Epithelial cell of proximal tubule (primary cell): ENCODE measurements at regions not wholly inside any gene's neighbourhood (a gene's known extent, or its start where the extent isn't known, plus 50 kb on each side); places are given as distances from the start of the nearest gene placed in this dataset.

Source experiments
- DNase-seq: peaks from one replicate; pipeline ENCODE4 v3.0.0-alpha.2; 2011; ENCODE audit warnings: low read depth
- H3K4me3 ChIP-seq: 2 replicates; pipeline ENCODE4 v1.5.1; 2011; ENCODE audit warnings: low read depth, mild to moderate bottlenecking, low read length
- TF ChIP-seq, protein P1 (sequence below): conservative IDR thresholded peaks from 2 replicates; pipeline ENCODE4 v1.5.1; 2012; ENCODE audit warnings: low read depth, mild to moderate bottlenecking, low read length

GRCh38 chr12:58405363-58405762 is 464.0 kb downstream of the ATP23 start:
- DNase-seq = no peak
- TF ChIP-seq, protein P1, sequence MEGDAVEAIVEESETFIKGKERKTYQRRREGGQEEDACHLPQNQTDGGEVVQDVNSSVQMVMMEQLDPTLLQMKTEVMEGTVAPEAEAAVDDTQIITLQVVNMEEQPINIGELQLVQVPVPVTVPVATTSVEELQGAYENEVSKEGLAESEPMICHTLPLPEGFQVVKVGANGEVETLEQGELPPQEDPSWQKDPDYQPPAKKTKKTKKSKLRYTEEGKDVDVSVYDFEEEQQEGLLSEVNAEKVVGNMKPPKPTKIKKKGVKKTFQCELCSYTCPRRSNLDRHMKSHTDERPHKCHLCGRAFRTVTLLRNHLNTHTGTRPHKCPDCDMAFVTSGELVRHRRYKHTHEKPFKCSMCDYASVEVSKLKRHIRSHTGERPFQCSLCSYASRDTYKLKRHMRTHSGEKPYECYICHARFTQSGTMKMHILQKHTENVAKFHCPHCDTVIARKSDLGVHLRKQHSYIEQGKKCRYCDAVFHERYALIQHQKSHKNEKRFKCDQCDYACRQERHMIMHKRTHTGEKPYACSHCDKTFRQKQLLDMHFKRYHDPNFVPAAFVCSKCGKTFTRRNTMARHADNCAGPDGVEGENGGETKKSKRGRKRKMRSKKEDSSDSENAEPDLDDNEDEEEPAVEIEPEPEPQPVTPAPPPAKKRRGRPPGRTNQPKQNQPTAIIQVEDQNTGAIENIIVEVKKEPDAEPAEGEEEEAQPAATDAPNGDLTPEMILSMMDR = no peak

GRCh38 chr12:58408516-58408915 is 467.1 kb downstream of the ATP23 start:
- no peak for DNase-seq
- TF ChIP-seq, protein P1 = no peak
- H3K4me3 ChIP-seq = no peak overlapping the region

More at GRCh38 chr12:58405363-58405762, 464.0 kb downstream of the ATP23 start:
- no peak overlapping the region for H3K4me3 ChIP-seq

DNA sequence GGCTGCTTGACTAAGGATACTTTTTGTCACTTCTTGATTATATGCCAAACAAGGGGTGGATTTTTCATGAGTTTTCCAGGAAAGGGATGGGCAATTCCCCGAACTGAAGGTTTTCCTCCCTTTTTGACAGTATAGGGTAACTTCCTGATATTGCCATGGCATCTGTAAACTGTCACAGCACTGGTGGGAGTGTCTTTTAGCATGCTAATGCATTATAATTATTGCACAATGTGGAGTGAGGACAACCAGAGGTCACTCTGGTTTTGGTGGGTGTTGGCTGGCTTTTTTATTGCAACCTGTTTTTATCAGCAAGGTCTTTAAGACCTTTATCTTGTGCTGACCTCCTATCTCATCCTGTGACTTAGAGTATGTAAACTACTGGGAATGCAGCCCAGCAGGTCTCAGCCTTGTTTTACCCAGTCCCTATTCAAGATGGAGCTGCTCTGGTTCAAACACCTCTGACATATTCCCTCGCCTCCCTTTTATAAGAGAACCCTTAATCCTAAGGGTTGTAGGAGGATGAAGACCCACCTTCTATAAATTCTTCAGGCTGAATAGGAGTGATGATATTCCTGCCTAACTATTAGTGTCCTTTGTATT is 471.2 kb downstream of the ATP23 start:
- DNase-seq = no peak
- no peak overlapping the region for H3K4me3 ChIP-seq
- TF ChIP-seq, protein P1 = no peak

DNA sequence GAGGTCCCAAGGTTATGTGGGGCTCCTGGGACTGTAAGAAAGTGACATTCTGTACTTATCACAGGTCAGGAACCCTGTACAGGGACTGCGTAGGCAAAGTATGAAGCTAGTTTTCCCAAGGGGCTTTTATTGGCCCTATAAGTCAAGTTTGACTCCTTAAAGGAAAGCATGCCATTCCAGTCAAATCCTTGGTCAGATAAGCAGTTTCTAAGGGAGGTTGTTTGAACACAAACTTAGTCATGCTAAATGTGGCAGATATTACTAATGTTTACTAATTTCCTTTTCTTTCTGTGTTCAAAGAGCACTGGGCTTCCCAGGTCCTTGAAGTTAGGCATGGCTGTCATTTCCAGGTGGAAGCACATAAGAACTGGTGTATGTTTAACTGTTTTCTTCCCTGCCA is 472.4 kb downstream of the ATP23 start:
- DNase-seq = no peak
- TF ChIP-seq, protein P1 = no peak
- no peak overlapping the region for H3K4me3 ChIP-seq

- DNase-seq = no peak
- TF ChIP-seq, protein P1 = no peak
- H3K4me3 ChIP-seq = no peak overlapping the region
Observed at GRCh38 chr12:58414398-58414871, 473.1 kb downstream of the ATP23 start.

DNA sequence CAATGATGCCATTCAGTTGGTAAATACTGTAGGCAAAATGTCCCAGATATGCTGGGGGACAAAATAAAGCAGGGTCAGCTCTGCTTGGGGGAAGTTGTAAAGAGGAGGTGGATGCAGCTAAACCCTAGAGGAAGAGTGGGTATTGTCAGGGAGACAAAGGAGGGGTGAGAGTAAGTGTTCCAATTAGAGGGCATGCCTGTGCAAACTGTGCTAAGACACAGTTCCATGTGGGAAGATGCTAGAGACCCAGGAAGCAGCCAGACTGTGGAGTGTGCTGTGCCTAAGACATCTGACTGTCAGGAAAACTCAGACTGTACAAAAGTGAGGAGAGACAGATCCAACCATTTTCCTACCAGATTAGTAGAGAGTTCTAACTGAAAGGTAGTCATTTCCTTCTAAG is 474.3 kb downstream of the ATP23 start:
- TF ChIP-seq, protein P1 = no peak
- DNase-seq = no peak
- H3K4me3 ChIP-seq = no peak overlapping the region

GRCh38 chr12:58416236-58416635 is 474.9 kb downstream of the ATP23 start:
- no peak overlapping the region for H3K4me3 ChIP-seq
- TF ChIP-seq, protein P1 = peak; percentile 56
- no peak for DNase-seq
